Posterior cingulate gyrus (tissue), 11 donors: ENCODE measurements at regions not wholly inside any gene's neighbourhood (a gene's known extent, or its start where the extent isn't known, plus 50 kb on each side); places are given as distances from the start of the nearest gene placed in this dataset.

Experiments used
- DNase-seq, 10 donors: peaks; one replicate each; pipeline versions ENCODE4 v3.0.0 to v3.0.0-alpha.2; 2020 to 2021; ENCODE audit warnings: mixed read lengths in 3 of 10
- intact Hi-C: fragments of 100-400 bp; cut with DNase I; formaldehyde crosslinking; loops from one replicate; pipeline ENCODE4 v1.15.1; 2023

GRCh38 chr2:107285621-107286299, 399.8 kb upstream of the ST6GAL2 start:
- DNase-seq, result no peak

GRCh38 chr2:107290041-107290440, 404.1 kb upstream of the ST6GAL2 start:
- intact Hi-C loops, result no loop called here

More at GRCh38 chr2:107285621-107286299, 399.8 kb upstream of the ST6GAL2 start:
- intact Hi-C loops, result no loop called here

GRCh38 chr2:107303964-107304363, 418.0 kb upstream of the ST6GAL2 start:
- intact Hi-C loops, result no loop called here
- no peak for DNase-seq

More at GRCh38 chr2:107290041-107290440, 404.1 kb upstream of the ST6GAL2 start:
- DNase-seq, result no peak

- intact Hi-C loops, result no loop called here
- no peak for DNase-seq
These were observed 420.0 kb upstream of the ST6GAL2 start for GRCh38 chr2:107305966-107306365.

GRCh38 chr2:107306881-107307280, 420.9 kb upstream of the ST6GAL2 start:
- intact Hi-C loops, result no loop called here
- DNase-seq, result no peak

- intact Hi-C loops, result no loop called here
- no peak for DNase-seq
These were observed 422.9 kb upstream of the ST6GAL2 start for GRCh38 chr2:107308835-107309234.

GRCh38 chr2:107312240-107312639, 426.3 kb upstream of the ST6GAL2 start:
- intact Hi-C loops, result no loop called here
- no peak for DNase-seq

- intact Hi-C loops, result no loop called here
- DNase-seq, result no peak
These were observed 427.3 kb upstream of the ST6GAL2 start for GRCh38 chr2:107313316-107313715.

- intact Hi-C loops, result no loop called here
- no peak for DNase-seq
These were observed 434.9 kb upstream of the ST6GAL2 start for GRCh38 chr2:107320881-107321280.

GRCh38 chr2:107322416-107322815, 436.4 kb upstream of the ST6GAL2 start:
- DNase-seq, result no peak
- intact Hi-C loops, result no loop called here

GRCh38 chr2:107323946-107324565, 438.1 kb upstream of the ST6GAL2 start:
- DNase-seq, result no peak
- intact Hi-C loops, result no loop called here

- intact Hi-C loops, result no loop called here
- no peak for DNase-seq
These were observed 440.2 kb upstream of the ST6GAL2 start for GRCh38 chr2:107325981-107326786.

- intact Hi-C loops, result no loop called here
- DNase-seq, result no peak
These were observed 448.3 kb upstream of the ST6GAL2 start for GRCh38 chr2:107334306-107334705.

- intact Hi-C loops, result no loop called here
- no peak for DNase-seq
These were observed 450.6 kb upstream of the ST6GAL2 start for GRCh38 chr2:107336526-107336925.

GRCh38 chr2:107337209-107337898, 451.4 kb upstream of the ST6GAL2 start:
- DNase-seq, result no peak
- intact Hi-C loops, result no loop called here

GRCh38 chr2:107338059-107338458, 452.1 kb upstream of the ST6GAL2 start:
- DNase-seq, result no peak
- intact Hi-C loops, result no loop called here

- no peak for DNase-seq
- intact Hi-C loops, result no loop called here
These were observed 452.6 kb upstream of the ST6GAL2 start for GRCh38 chr2:107338571-107338970.

GRCh38 chr2:107340955-107341354, 455.0 kb upstream of the ST6GAL2 start:
- intact Hi-C loops, result no loop called here
- DNase-seq, result no peak

- intact Hi-C loops, result no loop called here
- DNase-seq, result no peak
These were observed 463.4 kb upstream of the ST6GAL2 start for GRCh38 chr2:107349329-107349728.

- intact Hi-C loops, result no loop called here
- no peak for DNase-seq
These were observed 468.2 kb upstream of the ST6GAL2 start for GRCh38 chr2:107354175-107354574.

- intact Hi-C loops, result no loop called here
These were observed 468.3 kb upstream of the RGPD4 start for GRCh38 chr2:107358362-107358761.

More at GRCh38 chr2:107358362-107358761, 468.3 kb upstream of the RGPD4 start:
- no peak for DNase-seq
